ENCODE measurements at regions not wholly inside any gene's neighbourhood (a gene's known extent, or its start where the extent isn't known, plus 50 kb on each side); places are given as distances from the start of the nearest gene placed in this dataset.

DNA sequence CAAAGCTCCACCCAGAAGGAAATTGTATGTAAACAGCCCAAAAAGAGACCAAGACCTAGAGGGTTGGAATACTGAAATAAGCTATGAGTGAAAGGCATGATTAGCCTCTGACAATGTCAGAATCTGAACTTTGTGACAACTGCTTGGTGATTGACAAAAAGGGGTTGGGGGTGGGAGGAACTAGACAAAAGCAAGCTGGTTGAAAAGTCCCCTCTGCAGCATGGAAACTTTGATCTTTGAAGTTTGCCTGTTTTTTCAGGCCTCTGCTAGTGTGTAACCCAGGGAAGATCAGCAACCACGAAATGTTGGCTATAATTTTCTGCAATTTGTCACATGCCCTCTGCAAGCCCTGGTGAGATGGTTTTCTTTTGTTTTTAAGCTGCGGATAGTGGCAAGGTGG, 104.8 kb upstream of the SLC25A13 start:
- no peak overlapping the region for H3K4me3 ChIP-seq (ENCODE audit: low read depth in 1 of 3, low read length in 3 of 3)
- no peak for DNase-seq (ENCODE audit: low spot score)
- WGBS, result 84% methylated on average over 2 of the region's 2 CpGs

DNA sequence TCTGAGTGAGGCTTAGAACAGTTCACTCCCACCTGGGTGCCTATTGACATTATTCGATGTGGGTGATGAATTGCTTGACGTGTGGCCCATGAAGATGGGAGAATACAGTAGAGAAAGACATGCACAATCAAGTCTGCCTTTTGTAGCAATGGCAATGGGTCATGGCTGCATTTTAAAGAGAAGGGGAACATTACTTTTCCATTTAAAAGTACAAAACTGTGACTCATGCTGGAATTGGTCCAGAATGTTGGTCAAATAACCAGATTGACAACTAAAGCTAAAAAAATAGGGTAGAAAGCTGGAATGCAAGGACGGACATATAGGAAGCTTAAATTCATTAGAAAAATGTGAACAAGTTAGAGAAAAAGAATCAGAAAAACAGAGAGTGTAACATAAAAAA, 104.1 kb upstream of the SLC25A13 start:
- WGBS, result 94% methylated on average over 3 of the region's 3 CpGs
- DNase-seq (ENCODE audit: low spot score), result no peak
- Histone ChIP-seq H3K9me3 (ENCODE audit: control insufficient read depth in 4 of 4, low read length in 3 of 4) (no peaks in the 10 kb centered on the region), H3K27me3 (ENCODE audit: control insufficient read depth in 4 of 4, insufficient read depth in 4 of 4, low read length in 3 of 4) (no peaks in the 10 kb centered on the region), H3K9ac (ENCODE audit: low read depth in 1 of 2, low read length in 2 of 2) (no peak overlapping the region), H3K27ac (ENCODE audit: low read depth in 1 of 2, low read length in 2 of 2) (no peak overlapping the region), H3K4me3 (ENCODE audit: low read depth in 1 of 3, low read length in 3 of 3) (no peak overlapping the region), H3K36me3 (ENCODE audit: control insufficient read depth in 4 of 4, insufficient read depth in 3 of 4, low read depth in 1 of 4, low read length in 3 of 4) (no peaks in the 10 kb centered on the region), H3K4me1 (ENCODE audit: control insufficient read depth in 4 of 4, insufficient read depth in 4 of 4, low read length in 3 of 4) (no peaks in the 10 kb centered on the region)
- TF ChIP-seq YY1 (IDR thresholded peaks at IDR 0.05) (no peak), RXRA (IDR thresholded peaks at IDR 0.05) (no peak), RAD21 (IDR thresholded peaks at IDR 0.05) (no peak), HNF4A (conservative IDR thresholded peaks at IDR 0.05) (no peak), HNF4G (IDR thresholded peaks at IDR 0.05) (no peak), NR2F2 (IDR thresholded peaks at IDR 0.05) (no peak), JUND (IDR thresholded peaks at IDR 0.05) (no peak), GABPA (IDR thresholded peaks at IDR 0.05 in 1 of 2, conservative IDR thresholded peaks at IDR 0.05 in 1 of 2) (no peak)
- TF ChIP-seq, protein P1, sequence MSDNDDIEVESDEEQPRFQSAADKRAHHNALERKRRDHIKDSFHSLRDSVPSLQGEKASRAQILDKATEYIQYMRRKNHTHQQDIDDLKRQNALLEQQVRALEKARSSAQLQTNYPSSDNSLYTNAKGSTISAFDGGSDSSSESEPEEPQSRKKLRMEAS (IDR thresholded peaks at IDR 0.05), result no peak
- TF ChIP-seq, protein P2, sequence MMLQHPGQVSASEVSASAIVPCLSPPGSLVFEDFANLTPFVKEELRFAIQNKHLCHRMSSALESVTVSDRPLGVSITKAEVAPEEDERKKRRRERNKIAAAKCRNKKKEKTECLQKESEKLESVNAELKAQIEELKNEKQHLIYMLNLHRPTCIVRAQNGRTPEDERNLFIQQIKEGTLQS (IDR thresholded peaks at IDR 0.05), result no peak
- TF ChIP-seq, protein P3, sequence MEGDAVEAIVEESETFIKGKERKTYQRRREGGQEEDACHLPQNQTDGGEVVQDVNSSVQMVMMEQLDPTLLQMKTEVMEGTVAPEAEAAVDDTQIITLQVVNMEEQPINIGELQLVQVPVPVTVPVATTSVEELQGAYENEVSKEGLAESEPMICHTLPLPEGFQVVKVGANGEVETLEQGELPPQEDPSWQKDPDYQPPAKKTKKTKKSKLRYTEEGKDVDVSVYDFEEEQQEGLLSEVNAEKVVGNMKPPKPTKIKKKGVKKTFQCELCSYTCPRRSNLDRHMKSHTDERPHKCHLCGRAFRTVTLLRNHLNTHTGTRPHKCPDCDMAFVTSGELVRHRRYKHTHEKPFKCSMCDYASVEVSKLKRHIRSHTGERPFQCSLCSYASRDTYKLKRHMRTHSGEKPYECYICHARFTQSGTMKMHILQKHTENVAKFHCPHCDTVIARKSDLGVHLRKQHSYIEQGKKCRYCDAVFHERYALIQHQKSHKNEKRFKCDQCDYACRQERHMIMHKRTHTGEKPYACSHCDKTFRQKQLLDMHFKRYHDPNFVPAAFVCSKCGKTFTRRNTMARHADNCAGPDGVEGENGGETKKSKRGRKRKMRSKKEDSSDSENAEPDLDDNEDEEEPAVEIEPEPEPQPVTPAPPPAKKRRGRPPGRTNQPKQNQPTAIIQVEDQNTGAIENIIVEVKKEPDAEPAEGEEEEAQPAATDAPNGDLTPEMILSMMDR (IDR thresholded peaks at IDR 0.05; ENCODE audit: low read depth, low read length, missing input control), result no peak

More for the DNA sequence above, 104.8 kb upstream of the SLC25A13 start:
- H3K27me3 ChIP-seq (ENCODE audit: control insufficient read depth in 4 of 4, insufficient read depth in 4 of 4, low read length in 3 of 4), result no peaks in the 10 kb centered on the region
- no peak overlapping the region for H3K27ac ChIP-seq (ENCODE audit: low read depth in 1 of 2, low read length in 2 of 2)
- TF ChIP-seq GABPA (IDR thresholded peaks at IDR 0.05 in 1 of 2, conservative IDR thresholded peaks at IDR 0.05 in 1 of 2) (no peak), RXRA (IDR thresholded peaks at IDR 0.05) (no peak), JUND (IDR thresholded peaks at IDR 0.05) (no peak), HNF4A (conservative IDR thresholded peaks at IDR 0.05) (no peak), NR2F2 (IDR thresholded peaks at IDR 0.05) (no peak), HNF4G (IDR thresholded peaks at IDR 0.05) (no peak), RAD21 (IDR thresholded peaks at IDR 0.05) (no peak), FOXA2 (IDR thresholded peaks at IDR 0.05) (no peak), SP1 (IDR thresholded peaks at IDR 0.05) (no peak), EGR1 (IDR thresholded peaks at IDR 0.05; ENCODE audit: low read depth in 2 of 2) (no peak), TAF1 (conservative IDR thresholded peaks at IDR 0.05) (no peak), YY1 (IDR thresholded peaks at IDR 0.05) (no peak), FOXA1 (IDR thresholded peaks at IDR 0.05) (no peak)
- TF ChIP-seq, protein P4, sequence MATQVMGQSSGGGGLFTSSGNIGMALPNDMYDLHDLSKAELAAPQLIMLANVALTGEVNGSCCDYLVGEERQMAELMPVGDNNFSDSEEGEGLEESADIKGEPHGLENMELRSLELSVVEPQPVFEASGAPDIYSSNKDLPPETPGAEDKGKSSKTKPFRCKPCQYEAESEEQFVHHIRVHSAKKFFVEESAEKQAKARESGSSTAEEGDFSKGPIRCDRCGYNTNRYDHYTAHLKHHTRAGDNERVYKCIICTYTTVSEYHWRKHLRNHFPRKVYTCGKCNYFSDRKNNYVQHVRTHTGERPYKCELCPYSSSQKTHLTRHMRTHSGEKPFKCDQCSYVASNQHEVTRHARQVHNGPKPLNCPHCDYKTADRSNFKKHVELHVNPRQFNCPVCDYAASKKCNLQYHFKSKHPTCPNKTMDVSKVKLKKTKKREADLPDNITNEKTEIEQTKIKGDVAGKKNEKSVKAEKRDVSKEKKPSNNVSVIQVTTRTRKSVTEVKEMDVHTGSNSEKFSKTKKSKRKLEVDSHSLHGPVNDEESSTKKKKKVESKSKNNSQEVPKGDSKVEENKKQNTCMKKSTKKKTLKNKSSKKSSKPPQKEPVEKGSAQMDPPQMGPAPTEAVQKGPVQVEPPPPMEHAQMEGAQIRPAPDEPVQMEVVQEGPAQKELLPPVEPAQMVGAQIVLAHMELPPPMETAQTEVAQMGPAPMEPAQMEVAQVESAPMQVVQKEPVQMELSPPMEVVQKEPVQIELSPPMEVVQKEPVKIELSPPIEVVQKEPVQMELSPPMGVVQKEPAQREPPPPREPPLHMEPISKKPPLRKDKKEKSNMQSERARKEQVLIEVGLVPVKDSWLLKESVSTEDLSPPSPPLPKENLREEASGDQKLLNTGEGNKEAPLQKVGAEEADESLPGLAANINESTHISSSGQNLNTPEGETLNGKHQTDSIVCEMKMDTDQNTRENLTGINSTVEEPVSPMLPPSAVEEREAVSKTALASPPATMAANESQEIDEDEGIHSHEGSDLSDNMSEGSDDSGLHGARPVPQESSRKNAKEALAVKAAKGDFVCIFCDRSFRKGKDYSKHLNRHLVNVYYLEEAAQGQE (IDR thresholded peaks at IDR 0.05), result no peak
- TF ChIP-seq, protein P5, sequence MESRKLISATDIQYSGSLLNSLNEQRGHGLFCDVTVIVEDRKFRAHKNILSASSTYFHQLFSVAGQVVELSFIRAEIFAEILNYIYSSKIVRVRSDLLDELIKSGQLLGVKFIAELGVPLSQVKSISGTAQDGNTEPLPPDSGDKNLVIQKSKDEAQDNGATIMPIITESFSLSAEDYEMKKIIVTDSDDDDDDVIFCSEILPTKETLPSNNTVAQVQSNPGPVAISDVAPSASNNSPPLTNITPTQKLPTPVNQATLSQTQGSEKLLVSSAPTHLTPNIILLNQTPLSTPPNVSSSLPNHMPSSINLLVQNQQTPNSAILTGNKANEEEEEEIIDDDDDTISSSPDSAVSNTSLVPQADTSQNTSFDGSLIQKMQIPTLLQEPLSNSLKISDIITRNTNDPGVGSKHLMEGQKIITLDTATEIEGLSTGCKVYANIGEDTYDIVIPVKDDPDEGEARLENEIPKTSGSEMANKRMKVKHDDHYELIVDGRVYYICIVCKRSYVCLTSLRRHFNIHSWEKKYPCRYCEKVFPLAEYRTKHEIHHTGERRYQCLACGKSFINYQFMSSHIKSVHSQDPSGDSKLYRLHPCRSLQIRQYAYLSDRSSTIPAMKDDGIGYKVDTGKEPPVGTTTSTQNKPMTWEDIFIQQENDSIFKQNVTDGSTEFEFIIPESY (IDR thresholded peaks at IDR 0.05), result no peak
- TF ChIP-seq, protein P3 (IDR thresholded peaks at IDR 0.05; ENCODE audit: low read depth, low read length, missing input control), result no peak
- TF ChIP-seq, protein P1 (IDR thresholded peaks at IDR 0.05), result no peak
- TF ChIP-seq, protein P2 (IDR thresholded peaks at IDR 0.05), result no peak
- H3K36me3 ChIP-seq (ENCODE audit: control insufficient read depth in 4 of 4, insufficient read depth in 3 of 4, low read depth in 1 of 4, low read length in 3 of 4), result no peaks in the 10 kb centered on the region
- H3K4me1 ChIP-seq (ENCODE audit: control insufficient read depth in 4 of 4, insufficient read depth in 4 of 4, low read length in 3 of 4), result no peaks in the 10 kb centered on the region
- no peaks in the 10 kb centered on the region for H3K9me3 ChIP-seq (ENCODE audit: control insufficient read depth in 4 of 4, low read length in 3 of 4)
- H3K9ac ChIP-seq (ENCODE audit: low read depth in 1 of 2, low read length in 2 of 2), result no peak overlapping the region

Data from liver (tissue), 8 donors.